SH-SY5Y (cell line): ENCODE measurements at regions not wholly inside any gene's neighbourhood (a gene's known extent, or its start where the extent isn't known, plus 50 kb on each side); places are given as distances from the start of the nearest gene placed in this dataset.

Experiments
- GATA2 ChIP-seq: IDR thresholded peaks from 2 replicates; pipeline ENCODE4 v1.6.1; 2011; ENCODE audit warnings: mild to moderate bottlenecking, low read depth, low read length
- GATA3 ChIP-seq: IDR thresholded peaks from 2 replicates; pipeline ENCODE4 v1.6.1; 2011; ENCODE audit warnings: low read depth, mild to moderate bottlenecking, low read length, moderate library complexity

GRCh38 chr10:78337016-78337415 is 303.4 kb downstream of the RPS24 start:
- TF ChIP-seq GATA3 (no peak), GATA2 (no peak)
